Hepatocyte (in vitro differentiated cells): ENCODE measurements at regions not wholly inside any gene's neighbourhood (a gene's known extent, or its start where the extent isn't known, plus 50 kb on each side); places are given as distances from the start of the nearest gene placed in this dataset.

Experiments used
- DNase-seq: peaks from one replicate; pipeline ENCODE4 v3.0.0-alpha.2; 2016; ENCODE audit warnings: low spot score
- H2AFZ ChIP-seq: fragments of 200-600 bp; sonication (generic); 2 replicates; pipeline ENCODE4 v1.6.0; 2016; ENCODE audit warnings: antibody characterized with exemption, mild to moderate bottlenecking
- H3K27ac ChIP-seq: fragments of 200-600 bp; sonication (generic); 2 replicates; pipeline ENCODE4 v1.5.1; 2016; ENCODE audit warnings: mild to moderate bottlenecking
- H3K27me3 ChIP-seq: fragments of 200-600 bp; sonication (generic); 2 replicates; pipeline ENCODE4 v1.6.1; 2016
- H3K36me3 ChIP-seq: fragments of 200-600 bp; sonication (generic); replicated peaks from 2 replicates; pipeline ENCODE4 v1.5.1; 2016; ENCODE audit warnings: low read depth; ENCODE audit not compliant: insufficient read depth
- H3K4me1 ChIP-seq: fragments of 200-600 bp; sonication (generic); 2 replicates; pipeline ENCODE4 v1.5.1; 2016; ENCODE audit warnings: mild to moderate bottlenecking, moderate library complexity; ENCODE audit not compliant: insufficient read depth
- H3K4me2 ChIP-seq: fragments of 200-600 bp; sonication (generic); 2 replicates; pipeline ENCODE4 v1.6.0; 2016
- H3K4me3 ChIP-seq: fragments of 200-600 bp; sonication (generic); 2 replicates; pipeline ENCODE4 v1.5.1; 2016; ENCODE audit warnings: mild to moderate bottlenecking
- H3K79me2 ChIP-seq: fragments of 200-600 bp; sonication (generic); 2 replicates; pipeline ENCODE4 v1.6.0; 2017; ENCODE audit warnings: mild to moderate bottlenecking
- H3K9me2 ChIP-seq: fragments of 200-600 bp; sonication (generic); replicated peaks from 2 replicates; pipeline ENCODE4 v1.6.0; 2017; ENCODE audit warnings: mild to moderate bottlenecking; ENCODE audit not compliant: insufficient read depth
- H3K9me3 ChIP-seq: fragments of 200-600 bp; sonication (generic); 2 replicates; pipeline ENCODE4 v1.5.1; 2016; ENCODE audit warnings: low read depth, mild to moderate bottlenecking
- H4K20me1 ChIP-seq: fragments of 200-600 bp; sonication (generic); 2 replicates; pipeline ENCODE4 v1.6.0; 2016; ENCODE audit warnings: mild to moderate bottlenecking; ENCODE audit not compliant: insufficient read depth, poor library complexity, severe bottlenecking
- CTCF ChIP-seq: fragments of 200-600 bp; sonication (generic); IDR thresholded peaks from 2 replicates; pipeline ENCODE4 v1.5.1; 2016; ENCODE audit warnings: antibody characterized with exemption, mild to moderate bottlenecking; ENCODE audit not compliant: poor library complexity
- EZH2 ChIP-seq: fragments of 200-600 bp; sonication (generic); IDR thresholded peaks from 2 replicates; pipeline ENCODE4 v1.6.1; 2016; ENCODE audit warnings: antibody characterized with exemption, mild to moderate bottlenecking, borderline replicate concordance
- EZH2phosphoT487 ChIP-seq: fragments of 200-600 bp; sonication (generic); IDR thresholded peaks from one replicate; pipeline ENCODE4 v1.6.1; 2018; ENCODE audit warnings: antibody characterized with exemption, mild to moderate bottlenecking, low read depth, moderate library complexity; ENCODE audit not compliant: unreplicated experiment, severe bottlenecking
- WGBS: methylation state at CpG from one replicate; pipeline ENCODE4 v1.1.6; 2016; ENCODE audit warnings: low lambda C conversion rate; ENCODE audit errors: missing lambda C conversion rate; 5-methylcytosine and 5-hydroxymethylcytosine counted together

GRCh38 chr16:56063111-56063510, 128.2 kb upstream of the GNAO1 start:
- no peaks in the 10 kb centered on the region for H3K9me2 ChIP-seq
- H2AFZ ChIP-seq: no peak overlapping the region
- H3K9me3 ChIP-seq: no peaks in the 10 kb centered on the region
- no peaks in the 10 kb centered on the region for H3K27me3 ChIP-seq
- H3K4me1 ChIP-seq: no peaks in the 10 kb centered on the region
- H3K27ac ChIP-seq: no peak overlapping the region
- H4K20me1 ChIP-seq: no peaks in the 10 kb centered on the region
- H3K4me2 ChIP-seq: no peak overlapping the region
- no peak for DNase-seq
- H3K79me2 ChIP-seq: no peaks in the 10 kb centered on the region
- H3K4me3 ChIP-seq: no peak overlapping the region
- no peak for TF ChIP-seq CTCF
- no peak for TF ChIP-seq EZH2
- no peak for TF ChIP-seq EZH2phosphoT487
- no peaks in the 10 kb centered on the region for H3K36me3 ChIP-seq

- H2AFZ ChIP-seq: no peak overlapping the region
- H3K27me3 ChIP-seq: no peaks in the 10 kb centered on the region
- no peaks in the 10 kb centered on the region for H3K4me1 ChIP-seq
- H3K27ac ChIP-seq: no peak overlapping the region
- no peaks in the 10 kb centered on the region for H3K9me2 ChIP-seq
- H3K4me3 ChIP-seq: no peak overlapping the region
- DNase-seq: no peak
- H3K79me2 ChIP-seq: no peaks in the 10 kb centered on the region
- H3K9me3 ChIP-seq: no peaks in the 10 kb centered on the region
- no peaks in the 10 kb centered on the region for H4K20me1 ChIP-seq
- H3K4me2 ChIP-seq: no peak overlapping the region
- TF ChIP-seq EZH2 (no peak), EZH2phosphoT487 (no peak), CTCF (no peak)
- WGBS: 86% methylated on average over 1 of the region's 1 CpG
- H3K36me3 ChIP-seq: no peaks in the 10 kb centered on the region
Observed at GRCh38 chr16:56057151-56057550, 134.1 kb upstream of the GNAO1 start.

- H2AFZ ChIP-seq: no peak overlapping the region
- peaks cover 4% of the 10 kb centered on the region for H3K27me3 ChIP-seq
- WGBS: 97% methylated on average over 4 of the region's 4 CpGs
- no peak for TF ChIP-seq EZH2
- TF ChIP-seq EZH2phosphoT487: no peak
- no peak for TF ChIP-seq CTCF
- H3K4me3 ChIP-seq: no peak overlapping the region
- H4K20me1 ChIP-seq: no peaks in the 10 kb centered on the region
- H3K36me3 ChIP-seq: no peaks in the 10 kb centered on the region
- no peaks in the 10 kb centered on the region for H3K4me1 ChIP-seq
- H3K27ac ChIP-seq: no peak overlapping the region
- no peaks in the 10 kb centered on the region for H3K9me2 ChIP-seq
- no peak for DNase-seq
- no peaks in the 10 kb centered on the region for H3K9me3 ChIP-seq
- no peak overlapping the region for H3K4me2 ChIP-seq
- H3K79me2 ChIP-seq: no peaks in the 10 kb centered on the region
Observed at GRCh38 chr16:56050916-56051315, 140.4 kb upstream of the GNAO1 start.

- no peak overlapping the region for H2AFZ ChIP-seq
- H3K4me2 ChIP-seq: no peak overlapping the region
- no peak overlapping the region for H3K27ac ChIP-seq
- 90% methylated on average over 6 of the region's 6 CpGs for WGBS
- no peaks in the 10 kb centered on the region for H3K36me3 ChIP-seq
- peaks cover 4% of the 10 kb centered on the region for H3K27me3 ChIP-seq
- no peak overlapping the region for H3K4me3 ChIP-seq
- H3K9me2 ChIP-seq: no peaks in the 10 kb centered on the region
- TF ChIP-seq EZH2: no peak
- TF ChIP-seq CTCF: no peak
- no peak for TF ChIP-seq EZH2phosphoT487
- no peak for DNase-seq
- no peaks in the 10 kb centered on the region for H3K9me3 ChIP-seq
- H3K4me1 ChIP-seq: no peaks in the 10 kb centered on the region
- H3K79me2 ChIP-seq: no peaks in the 10 kb centered on the region
- no peaks in the 10 kb centered on the region for H4K20me1 ChIP-seq
Observed at GRCh38 chr16:56048425-56049105, 142.7 kb upstream of the GNAO1 start.
